Stimulated activated CD4-positive, alpha-beta T cell treated with anti-CD3 and anti-CD28 coated beads, Interleukin-12 subunit alpha, Interleukin-12 subunit beta, amount 100 ng/mL, for 24 hours (primary cell): ENCODE measurements at regions not wholly inside any gene's neighbourhood (a gene's known extent, or its start where the extent isn't known, plus 50 kb on each side); places are given as distances from the start of the nearest gene placed in this dataset.
"Not testable (repeated sequence)": the region's sequence is repeated elsewhere in the genome, so short reads cannot be mapped to it uniquely, and the experiment has no call there.

Source experiments
- DNase-seq, 2 experiments: peaks; one replicate each; pipeline ENCODE4 v3.0.0-alpha.2; 2020; ENCODE audit warnings: low read depth in 2 of 2

DNA sequence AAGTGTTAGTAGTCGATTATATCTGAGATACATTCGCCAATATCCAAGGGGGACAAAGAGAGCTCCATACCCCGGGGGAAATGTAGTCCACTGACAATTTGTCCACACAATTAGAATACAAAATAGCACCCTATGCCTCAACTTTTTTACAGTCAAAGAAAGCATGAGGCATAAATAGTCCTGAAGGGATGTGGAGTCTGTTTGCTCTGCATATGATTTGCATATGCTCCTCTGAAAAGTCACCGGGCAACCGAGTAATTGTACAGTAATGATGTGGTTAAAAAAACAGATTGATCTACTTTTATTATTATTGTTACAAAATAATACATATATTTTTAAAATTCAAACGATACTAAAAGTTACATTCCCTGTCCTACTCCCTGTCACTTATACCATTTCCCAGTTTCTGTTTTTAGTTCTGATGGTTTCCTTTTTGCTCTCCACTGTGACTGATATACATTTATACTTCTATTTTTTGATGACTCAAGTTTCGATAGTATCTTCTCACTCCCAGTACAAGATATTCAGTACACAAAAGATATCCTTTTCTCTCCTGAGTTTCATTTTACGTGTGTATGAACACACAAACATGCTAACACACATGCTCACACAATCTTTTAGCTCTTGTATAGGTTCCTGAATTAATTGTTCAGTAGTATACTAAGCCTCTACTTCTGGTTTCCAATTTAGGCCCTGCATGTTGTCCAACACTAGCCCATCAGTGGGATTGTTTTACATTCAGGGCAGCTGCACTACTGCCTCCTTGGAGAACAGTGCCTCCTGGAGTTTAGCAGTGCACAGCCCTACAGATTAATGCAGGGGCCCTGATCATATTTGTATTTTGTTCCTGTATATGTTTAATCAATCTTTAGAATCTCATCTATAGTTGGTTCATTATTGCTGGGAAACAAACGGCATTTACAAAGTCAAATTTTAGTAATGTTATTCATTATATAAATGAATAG lies 130.9 kb downstream of the TES start:
- no peak for DNase-seq

DNA sequence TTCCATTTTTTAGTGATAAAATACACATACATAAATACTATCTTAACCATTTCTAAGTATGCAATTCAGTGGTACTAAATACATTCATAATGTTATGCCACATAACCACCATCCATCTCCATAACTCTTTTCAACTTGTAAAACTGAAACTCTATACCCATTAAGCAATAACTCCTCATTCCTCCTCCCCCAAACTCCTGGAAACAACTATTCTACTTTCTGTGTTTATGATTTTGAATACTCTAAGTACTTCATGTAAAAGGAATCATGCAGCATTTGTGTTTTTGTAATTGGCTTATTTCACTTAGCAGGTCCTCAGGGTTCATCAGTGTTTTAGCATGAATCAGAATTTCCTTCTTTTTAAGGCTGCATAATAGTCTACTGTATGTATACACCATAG lies 131.8 kb downstream of the TES start:
- DNase-seq: no peak

DNA sequence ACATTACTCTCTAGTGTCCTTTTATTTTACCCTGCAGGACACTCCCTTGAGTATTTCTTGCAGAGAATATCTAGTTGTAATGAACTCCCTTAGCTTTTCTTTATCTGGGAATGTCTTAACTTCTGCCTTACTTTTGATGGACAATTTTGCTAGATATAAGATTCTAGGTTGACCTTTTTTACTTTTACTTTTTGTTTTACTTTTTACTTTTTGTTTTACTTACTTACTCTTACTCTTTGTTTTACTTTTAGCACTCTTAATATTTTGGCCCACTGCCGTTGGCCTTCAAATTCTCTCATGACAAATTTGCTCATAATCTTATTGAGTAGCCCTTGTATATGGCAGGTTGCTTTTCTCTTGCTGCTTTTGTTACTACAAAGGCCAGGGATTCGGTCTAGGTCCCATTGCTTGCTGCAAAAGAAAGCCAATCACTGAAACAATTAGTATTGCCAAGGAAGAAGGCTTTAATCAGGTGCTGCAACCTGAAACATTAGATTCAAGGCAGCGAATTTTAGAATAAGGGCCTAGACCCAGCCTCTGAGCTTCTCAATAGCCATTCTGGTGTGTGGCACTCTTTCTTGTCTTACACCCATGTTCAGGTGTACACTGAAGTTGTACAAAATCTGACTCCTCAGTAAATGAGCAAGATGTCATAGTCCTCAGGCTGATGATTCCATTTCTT lies 137.0 kb downstream of the TES start:
- no peak for DNase-seq

DNA sequence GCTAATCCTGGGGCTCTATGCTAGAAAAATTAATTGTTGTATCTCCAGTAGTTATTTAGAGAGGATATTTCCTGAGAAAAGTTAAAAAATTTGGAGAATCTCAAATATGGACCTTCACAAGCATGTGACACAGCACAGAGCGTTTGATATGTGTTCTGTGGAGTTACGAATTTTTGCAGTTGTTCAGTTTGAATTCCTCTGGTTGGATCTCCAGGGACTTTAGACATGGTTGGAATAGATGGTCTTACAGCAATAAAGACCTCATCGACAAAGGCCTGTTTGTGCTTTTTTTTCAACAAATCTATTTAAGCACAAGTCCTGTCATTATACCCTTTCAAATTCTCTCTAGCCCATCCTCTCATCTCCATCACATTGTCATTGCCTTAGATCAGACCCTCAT lies 138.0 kb downstream of the TES start:
- no peak for DNase-seq

DNA sequence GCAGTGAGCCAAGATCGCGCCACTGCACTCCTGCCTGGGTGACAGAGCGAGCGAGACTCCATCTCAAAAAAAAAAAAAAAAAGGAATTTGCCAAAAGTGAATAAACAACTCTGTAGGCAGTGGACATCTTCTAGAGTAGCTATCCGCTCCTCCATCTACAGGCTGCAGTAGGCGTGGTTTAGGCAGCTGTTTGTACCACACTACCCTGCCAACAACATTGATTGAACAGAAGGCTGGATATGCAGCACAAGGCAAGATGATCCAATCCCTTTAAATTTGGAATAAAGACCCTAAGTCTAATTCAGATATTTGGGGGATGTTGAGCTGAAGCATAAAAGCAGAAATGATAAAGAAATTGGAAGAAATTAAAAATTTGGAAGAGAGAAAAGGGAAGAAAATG lies 141.6 kb downstream of the TES start:
- DNase-seq: no peak

DNA sequence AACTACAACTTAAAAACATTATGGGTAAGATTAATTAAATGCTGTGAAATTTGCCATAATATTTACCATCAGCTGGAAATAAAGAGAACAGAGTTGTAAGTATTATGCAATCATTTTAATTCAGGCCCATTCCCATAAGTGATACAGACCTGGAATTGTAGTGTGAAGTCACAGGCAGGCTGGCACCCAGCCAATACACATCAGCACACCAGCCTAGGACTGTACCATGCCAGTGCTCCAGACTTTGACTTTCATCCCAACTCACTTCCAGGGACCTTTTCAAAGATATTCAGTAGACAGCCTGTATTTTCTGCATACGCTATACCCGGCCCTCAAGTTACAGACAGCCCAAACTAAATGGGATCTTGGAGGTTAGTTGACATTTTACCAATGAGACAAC lies 143.3 kb downstream of the TES start:
- no peak for DNase-seq

DNA sequence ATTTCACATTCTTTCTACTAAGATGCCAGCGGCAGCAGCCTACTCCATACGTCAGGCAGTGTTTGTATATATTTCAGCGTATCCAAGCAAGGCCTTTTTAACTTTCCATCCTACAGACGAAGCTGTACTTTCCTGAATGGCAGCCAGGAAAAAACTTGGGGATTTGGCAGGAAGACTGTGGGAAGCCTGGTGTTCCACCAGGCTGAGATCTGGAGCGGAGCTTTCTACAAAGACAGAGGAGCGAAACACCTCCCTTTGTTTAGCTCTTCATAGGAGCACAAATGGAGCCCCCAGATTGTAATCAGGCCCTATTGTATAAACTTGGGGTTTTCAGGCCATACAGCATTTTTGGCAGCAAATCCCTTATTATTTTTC lies 143.8 kb downstream of the TES start:
- DNase-seq: no peak

DNA sequence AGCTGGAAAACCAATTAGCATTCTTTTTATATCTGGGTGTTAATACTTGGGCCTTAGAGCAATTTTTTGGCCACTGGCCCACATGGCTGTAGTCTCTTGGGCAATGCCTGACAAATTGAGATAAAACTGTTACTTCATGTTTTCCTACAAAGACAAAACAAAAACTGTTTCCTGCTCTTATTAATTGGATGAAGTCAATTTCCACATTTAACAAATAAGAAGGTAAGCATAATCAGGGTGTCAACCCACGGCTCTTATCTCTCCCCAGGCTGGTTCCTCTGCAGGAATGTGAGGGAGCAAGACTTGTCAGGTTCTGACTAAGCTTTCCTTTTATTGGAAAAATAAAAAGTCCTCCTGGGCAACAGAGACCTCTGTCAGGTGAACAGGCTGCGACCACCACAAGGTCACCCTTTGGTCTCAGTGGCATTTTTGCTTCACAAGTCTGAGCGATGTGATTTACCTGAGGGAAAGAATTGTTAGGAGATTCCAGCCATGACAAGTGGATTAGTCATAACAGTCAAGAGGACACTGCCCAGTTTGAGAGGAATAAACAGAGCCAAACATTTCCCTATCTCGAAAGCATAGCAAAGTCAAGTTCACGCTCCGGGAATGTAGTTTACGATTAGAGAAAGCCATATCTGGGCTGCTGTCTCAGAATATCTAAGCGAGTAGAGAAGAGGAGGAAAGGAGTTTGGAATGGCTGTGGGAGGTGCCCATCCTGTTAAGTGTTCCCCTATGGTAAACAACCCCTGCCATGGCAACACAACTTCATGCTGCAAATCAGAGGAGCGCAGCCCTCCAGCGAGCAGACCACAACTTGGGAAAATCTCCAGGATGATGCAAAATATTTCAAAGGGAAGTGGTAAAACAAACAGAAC lies 144.4 kb downstream of the TES start:
- DNase-seq: no peak

DNA sequence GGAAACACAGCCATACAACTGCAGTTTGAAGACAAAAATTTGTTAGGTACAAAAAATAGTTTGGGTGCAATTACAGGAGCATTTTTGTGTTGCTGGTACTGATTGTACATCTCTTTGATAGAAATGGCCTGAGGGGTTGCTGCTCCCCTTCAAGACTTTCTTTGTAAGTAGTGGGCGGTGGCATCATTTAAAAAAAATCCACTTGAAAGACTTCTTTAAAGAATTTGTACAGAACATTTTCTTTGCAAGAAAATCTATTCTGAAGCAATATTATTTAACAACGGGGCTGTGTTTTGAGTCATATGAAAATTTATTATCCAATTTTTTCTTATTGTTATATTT lies 144.1 kb upstream of the CAV2 start:
- DNase-seq: no peak

DNA sequence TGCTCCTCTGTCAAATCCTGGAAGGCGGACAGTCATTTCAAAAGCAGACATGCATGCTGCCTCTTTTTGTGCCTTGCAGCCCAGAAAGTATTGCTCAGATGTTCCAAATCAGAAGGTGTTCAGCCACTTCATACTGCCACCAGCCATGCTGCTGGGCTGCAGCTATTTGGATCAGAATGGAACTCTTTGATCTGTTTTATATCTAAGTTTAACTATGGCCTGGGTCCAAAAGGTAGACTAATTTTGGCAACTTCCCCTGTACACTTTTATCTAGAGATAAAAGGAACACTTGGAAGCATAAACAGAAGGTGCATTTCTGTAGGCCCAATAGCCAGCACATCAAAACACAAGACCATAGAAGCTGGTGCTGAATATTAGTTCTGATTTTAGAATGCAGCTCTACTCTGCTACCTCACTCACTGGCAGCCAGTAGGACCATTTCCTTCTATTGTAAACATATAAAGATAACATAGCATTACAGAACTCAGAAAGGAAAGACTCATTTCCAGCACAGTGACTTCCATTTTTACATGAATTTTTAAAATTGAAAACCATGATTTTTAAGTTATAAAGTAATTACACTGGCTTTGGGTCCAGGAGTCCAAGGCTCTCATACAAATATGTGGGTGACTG lies 143.1 kb upstream of the CAV2 start:
- DNase-seq: no peak

DNA sequence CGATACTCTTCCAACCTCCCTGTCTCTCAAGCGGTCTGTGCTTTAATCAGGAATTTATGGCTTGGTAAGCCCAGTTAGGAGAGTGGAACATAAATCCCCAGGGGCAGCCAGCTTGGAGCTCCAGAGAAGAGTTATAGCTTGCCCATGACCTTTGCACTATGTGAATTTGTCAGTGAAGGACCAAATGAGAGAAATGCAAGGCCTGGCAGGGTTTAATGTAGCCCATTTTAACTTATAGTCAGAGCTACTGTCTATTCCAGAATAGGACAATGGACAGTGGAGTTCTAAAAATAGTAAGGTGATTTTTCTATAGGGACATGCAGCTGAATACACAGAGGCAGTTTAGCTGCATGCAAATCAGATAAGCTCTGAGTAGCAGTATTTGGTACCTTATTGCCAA lies 142.6 kb upstream of the CAV2 start:
- DNase-seq: no peak

DNA sequence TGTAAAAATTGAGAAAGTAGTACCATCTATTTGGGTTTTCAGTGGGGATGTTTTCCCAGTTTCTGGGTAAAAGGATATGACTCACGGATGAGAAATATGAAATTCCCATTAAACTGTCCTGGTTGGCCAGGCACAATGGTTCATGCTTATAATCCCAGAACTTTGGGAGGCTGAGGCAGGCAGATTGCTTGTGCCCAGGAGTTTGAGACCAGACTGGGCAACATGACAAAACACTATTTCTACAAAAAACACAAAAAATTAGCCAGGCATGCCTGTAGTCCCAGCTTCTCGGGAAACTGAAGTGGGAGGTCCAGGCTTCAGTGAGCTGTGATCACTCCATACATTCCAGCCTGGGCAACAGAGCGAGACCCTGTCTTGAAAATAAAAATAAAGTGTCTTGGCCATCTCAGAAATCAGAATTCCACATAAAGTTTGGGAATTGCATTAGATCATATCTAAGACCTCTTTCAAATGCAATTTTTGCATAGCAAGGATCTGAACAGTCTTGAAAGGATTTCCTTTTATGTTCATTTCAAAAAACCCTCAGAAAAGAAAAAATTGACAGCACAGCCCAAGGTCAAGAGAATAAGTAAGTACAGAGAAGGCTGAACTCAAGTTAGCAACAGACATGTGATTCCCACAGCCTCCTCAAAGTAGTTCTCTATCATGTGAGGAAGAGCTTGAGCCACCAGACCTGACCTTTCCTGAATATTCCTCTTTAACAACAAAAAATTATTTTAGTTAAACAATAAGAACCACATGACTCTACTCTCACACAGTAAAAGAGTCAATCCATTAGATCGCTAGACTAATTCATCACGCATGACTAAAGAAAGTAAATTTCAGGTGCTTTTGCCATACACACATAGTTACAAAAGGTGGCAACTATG lies 141.5 kb upstream of the CAV2 start:
- no peak for DNase-seq

DNA sequence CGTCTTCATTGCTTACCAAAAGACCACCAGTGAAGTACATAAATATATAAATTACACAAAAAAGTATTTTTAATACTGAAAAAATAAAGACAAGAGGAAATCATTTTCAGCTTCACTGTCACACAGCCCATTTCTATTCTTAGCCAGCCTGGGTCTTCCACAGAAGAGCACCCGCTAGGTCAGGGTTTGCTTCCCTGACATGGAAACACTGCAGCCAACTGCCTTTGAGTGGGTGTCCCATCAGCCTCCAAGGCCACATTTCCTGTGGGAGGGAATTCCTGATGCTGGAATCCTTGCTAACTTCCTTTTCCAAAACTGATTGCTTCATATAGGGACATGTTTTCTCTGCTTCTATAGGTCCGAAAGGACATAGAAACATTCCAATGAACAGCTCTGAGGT lies 137.8 kb upstream of the CAV2 start:
- no peak for DNase-seq

DNA sequence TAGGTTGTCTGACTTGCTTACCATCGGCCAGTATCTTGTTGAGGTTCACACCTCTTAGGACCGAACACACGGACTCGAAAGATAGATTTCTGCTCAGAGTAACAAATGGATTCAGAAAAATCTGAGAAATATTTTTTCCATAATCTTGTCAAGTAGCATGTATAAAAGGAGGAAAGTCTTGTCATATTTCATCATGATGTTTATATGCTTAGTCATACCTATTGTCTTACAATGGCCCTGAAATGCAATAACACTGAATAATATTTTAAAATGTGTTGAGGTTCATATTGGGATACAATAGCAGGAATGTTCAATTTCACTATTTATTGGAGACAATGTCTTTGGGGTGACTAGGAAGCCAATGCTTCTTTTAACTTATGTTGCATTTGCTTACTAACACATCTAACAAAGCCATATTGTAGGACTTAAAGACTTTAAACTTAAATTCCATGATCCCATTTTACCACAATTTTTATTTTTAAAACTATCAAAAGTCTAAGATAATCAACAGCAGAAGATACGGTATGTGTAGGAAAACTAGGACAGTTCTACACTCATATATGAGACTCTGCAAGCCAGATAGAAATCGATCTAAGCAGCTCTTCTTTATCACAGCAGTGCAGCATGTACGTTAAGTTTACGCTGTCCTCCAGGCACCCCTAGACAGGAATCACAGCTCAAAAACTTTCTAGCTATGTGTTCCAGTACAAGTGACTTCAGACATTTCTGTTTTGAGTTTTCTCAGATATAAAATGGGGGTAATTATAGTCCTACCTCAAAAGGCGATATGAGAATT lies 135.7 kb upstream of the CAV2 start:
- DNase-seq: no peak

DNA sequence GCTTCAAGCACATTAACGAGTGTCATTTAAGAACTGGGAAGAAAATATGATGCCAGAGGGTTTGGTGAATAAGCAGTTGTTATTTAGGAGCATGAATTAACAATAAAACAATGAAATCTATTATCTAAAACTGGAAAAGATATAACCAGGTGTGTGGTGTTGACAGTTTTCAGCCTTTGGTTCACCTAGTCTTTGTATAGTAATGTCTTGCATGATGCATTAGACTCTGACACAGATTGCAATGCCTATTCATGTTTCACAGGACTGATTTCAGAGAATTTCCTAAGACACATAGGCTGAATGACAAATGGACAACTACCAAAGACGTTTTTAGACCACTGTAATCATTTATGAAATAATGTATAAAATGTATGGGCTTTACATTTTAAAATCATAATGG lies 135.1 kb upstream of the CAV2 start:
- no peak for DNase-seq

DNA sequence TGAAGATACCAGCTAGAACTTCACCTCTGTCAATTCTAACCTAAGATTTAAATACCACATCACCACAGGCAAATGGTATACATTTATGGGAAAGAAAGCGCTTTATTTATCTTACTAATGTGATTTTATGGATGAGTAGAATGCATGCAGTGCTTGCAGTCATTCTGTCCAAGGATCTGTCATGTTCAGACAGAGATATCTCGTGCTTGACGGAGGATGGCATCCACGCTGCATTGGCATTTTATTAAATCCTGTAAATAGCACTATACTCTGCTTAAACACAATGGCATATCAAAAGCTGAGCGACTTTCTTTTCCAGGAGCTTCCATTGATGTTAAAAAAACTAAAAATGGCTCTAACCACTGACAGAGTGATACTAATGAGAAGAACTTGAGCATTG lies 133.7 kb upstream of the CAV2 start:
- DNase-seq: no peak

DNA sequence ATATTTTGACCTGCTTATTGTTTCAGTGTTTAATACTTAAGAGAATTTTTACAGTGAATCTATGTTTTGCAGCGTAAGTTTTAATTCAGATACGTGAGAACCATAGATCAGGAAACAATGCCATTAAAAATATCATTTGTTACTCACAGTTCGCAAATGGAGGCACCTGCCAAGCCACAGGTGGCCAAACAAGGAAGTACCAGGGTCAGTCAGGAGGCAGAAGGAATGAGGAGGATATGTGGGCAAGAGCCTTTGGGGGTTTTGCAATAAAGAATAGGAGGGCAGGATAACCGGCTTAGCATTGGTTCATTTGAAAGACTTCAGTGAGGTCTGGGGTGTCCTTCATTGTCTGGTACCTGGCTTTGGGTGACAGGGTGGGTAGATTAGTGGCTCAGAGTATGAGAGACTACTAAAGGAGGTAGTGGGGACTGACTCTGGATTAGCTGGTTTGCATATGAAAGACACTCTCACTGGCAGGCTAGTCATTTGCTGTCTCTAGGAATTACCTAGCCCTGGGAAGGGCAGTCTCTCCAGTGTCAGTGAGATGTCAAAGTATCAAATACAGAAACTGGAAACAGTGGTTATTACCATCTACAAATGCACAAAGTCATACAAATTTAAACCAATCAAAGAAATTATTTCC lies 132.2 kb upstream of the CAV2 start:
- DNase-seq: no peak

DNA sequence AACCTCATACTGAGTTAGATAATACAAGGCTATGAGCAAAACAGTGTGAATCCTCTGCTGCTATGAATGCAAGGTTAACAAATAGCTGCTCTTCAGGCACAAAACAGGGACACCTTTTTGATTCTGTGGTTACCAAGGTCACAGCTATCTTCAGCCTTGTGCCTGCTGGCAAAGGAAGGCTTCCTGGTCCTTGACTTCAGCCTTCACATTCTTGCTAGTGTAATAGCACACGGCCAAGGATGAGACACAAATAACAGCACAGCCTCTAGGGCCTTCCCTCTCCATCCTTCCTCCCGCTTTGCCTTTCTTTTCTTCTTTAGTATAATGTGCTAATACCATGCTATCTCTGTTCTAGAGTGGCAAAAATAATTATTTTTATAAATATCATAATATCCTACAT lies 130.6 kb upstream of the CAV2 start:
- no peak for DNase-seq

DNA sequence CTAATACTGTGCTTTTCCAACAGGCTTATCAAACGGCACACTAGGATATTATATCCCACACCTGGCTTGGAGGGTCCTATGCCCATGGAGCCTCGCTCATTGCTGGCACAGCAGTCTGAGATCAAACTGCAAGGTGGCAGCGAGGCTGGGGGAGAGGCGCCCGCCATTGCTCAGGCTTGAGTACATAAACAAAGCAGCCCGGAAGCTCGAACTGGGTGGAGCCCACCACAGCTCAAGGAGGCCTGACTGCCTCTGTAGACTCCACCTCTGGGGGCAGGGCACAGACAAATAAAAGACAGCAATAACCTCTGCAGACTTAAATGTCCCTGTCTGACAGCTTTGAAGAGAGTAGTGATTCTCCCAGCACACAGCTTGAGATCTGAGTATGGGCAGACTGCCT lies 128.0 kb upstream of the CAV2 start:
- not testable (repeated sequence) for DNase-seq

DNA sequence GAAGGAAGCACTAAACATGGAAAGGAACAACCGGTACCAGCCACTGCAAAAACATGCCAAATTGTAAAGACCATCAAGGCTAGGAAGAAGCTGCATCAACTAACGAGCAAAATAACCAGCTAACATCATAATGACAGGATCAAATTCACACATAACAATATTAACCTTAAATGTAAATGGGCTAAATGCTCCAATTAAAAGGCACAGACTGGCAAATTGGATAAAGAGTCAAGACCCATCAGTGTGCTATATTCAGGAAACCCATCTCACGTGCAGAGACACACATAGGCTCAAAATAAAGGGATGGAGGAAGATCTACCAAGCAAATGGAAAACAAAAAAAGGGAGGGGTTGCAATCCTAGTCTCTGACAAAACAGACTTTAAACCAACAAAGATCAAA lies 126.3 kb upstream of the CAV2 start:
- DNase-seq: not testable (repeated sequence)
